ENCODE measurements at regions not wholly inside any gene's neighbourhood (a gene's known extent, or its start where the extent isn't known, plus 50 kb on each side); places are given as distances from the start of the nearest gene placed in this dataset.
A peak's percentile ranks its signal among the peaks of the same experiment; 100 is the strongest.

DNA sequence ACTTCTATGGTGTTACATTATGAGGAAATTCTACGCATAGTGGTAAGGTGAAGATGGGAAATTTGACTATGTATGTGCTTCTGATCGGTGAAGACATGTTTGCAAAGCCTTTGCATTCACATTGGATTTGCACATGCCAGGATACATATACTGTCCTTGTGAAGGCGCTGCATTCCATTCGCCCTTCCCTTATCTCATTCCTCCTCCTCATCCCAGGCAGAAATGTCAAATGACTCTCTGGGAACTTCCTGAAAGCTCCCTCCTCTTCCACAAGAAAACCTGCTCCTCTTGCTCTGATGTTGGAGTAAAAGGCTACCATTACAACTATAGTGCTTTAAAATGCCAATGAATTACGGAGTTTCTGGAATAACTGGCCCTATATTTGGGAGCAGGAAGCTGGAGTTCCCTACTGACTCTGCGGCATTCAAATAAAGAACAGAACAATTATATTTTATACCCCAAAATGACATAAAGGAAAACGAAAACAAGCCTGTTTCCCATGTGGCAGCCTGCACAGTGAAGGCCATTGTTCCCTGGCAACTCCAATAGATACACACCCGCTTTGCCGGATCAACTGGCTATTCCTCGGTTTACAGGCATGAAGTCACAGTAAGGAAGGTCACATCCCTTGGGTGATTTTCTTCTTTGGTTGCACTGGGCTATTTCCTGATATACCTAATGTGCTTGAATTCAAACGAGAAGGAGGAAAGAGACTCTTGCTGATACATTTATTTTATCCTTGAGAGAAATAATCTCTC is 84.5 kb downstream of the AREG start:
- DNase-seq = no peak
- no peaks in the 10 kb centered on the region for H3K4me1 ChIP-seq
- H3K36me3 ChIP-seq = no peaks in the 10 kb centered on the region
- WGBS, 5 donors = 73 to 80% (median 77%) methylated on average over 11 of the region's 11 CpGs
- intact Hi-C loops (cut with DNase I; ENCODE audit: low total_unique reads) = loop anchor here (5.0 kb wide), 1 partner anchor 152 kb away; no protein-coding TSS in a partner anchor
- no peaks in the 10 kb centered on the region for H3K9me3 ChIP-seq
- no peak overlapping the region for H3K27ac ChIP-seq
- no peak overlapping the region for H3K4me3 ChIP-seq
- H3K27me3 ChIP-seq (replicated peaks in 1 of 7) = peaks cover 0 to 4% (median 0%) of the 10 kb centered on the region in 7 donors
- TF ChIP-seq, protein P1, sequence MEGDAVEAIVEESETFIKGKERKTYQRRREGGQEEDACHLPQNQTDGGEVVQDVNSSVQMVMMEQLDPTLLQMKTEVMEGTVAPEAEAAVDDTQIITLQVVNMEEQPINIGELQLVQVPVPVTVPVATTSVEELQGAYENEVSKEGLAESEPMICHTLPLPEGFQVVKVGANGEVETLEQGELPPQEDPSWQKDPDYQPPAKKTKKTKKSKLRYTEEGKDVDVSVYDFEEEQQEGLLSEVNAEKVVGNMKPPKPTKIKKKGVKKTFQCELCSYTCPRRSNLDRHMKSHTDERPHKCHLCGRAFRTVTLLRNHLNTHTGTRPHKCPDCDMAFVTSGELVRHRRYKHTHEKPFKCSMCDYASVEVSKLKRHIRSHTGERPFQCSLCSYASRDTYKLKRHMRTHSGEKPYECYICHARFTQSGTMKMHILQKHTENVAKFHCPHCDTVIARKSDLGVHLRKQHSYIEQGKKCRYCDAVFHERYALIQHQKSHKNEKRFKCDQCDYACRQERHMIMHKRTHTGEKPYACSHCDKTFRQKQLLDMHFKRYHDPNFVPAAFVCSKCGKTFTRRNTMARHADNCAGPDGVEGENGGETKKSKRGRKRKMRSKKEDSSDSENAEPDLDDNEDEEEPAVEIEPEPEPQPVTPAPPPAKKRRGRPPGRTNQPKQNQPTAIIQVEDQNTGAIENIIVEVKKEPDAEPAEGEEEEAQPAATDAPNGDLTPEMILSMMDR (IDR thresholded peaks at IDR 0.05 in 8 of 11, conservative IDR thresholded peaks at IDR 0.05 in 3 of 11) = no peak
- TF ChIP-seq POLR2AphosphoS5 (IDR thresholded peaks at IDR 0.05) (no peak), POLR2A (IDR thresholded peaks at IDR 0.05) (no peak)

DNA sequence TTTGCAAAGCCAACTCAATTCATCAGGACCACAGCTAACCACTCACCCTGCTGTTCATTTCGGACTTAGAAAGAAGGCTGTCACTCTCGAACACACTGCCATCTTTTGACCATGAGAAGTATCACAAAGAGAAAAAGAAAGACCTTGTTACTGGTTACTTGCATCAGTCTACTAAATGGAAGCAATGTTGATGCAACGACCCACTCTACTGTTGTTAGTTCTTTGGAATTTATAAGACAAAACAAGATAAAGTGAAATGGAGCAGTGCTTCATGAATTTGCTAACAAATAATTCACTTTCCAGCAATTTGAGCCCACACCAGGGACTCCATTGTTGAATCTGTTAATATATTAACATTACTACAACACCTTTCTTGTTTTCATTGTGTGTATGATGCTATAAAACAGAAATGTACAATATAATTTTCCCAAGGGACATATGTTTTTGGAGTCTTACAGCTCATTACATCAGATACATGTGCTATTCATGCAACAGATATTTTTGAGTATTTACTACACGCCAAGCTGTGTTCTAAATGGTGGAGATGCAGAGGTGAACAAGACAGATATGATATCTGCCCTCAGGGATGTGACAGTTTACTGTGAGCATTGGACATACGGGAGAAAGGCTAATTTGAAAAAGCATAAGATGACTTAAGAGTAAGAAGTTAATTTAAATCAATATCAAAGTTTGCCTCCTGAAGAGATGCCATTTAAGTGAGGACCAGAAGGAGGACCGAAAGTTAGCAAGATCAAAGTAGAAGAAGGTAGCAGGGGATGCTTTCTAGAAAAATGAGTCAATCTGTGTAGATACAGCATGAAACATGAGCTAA is 87.2 kb downstream of the AREG start:
- no peak for DNase-seq
- no peak for TF ChIP-seq POLR2AphosphoS5 (IDR thresholded peaks at IDR 0.05)
- TF ChIP-seq, protein P1 (IDR thresholded peaks at IDR 0.05 in 8 of 11, conservative IDR thresholded peaks at IDR 0.05 in 3 of 11) = peak in 5 of 11 experiments; percentile 22 to 46 (median 44)
- no peak for TF ChIP-seq POLR2A (IDR thresholded peaks at IDR 0.05)
- Histone ChIP-seq H3K9me3 (no peaks in the 10 kb centered on the region), H3K4me1 (no peaks in the 10 kb centered on the region), H3K4me3 (no peak overlapping the region), H3K36me3 (no peaks in the 10 kb centered on the region), H3K27ac (no peak overlapping the region), H3K27me3 (replicated peaks in 1 of 7) (peaks cover 0 to 4% (median 0%) of the 10 kb centered on the region in 7 donors)
- 42 to 51% (median 45%) methylated on average over 6 of the region's 6 CpGs for whole genome bisulfite sequencing, 5 donors
- intact Hi-C loops (cut with DNase I; ENCODE audit: low total_unique reads) = loop anchor here (5.0 kb wide), 1 partner anchor 155 kb away; no protein-coding TSS in a partner anchor

DNA sequence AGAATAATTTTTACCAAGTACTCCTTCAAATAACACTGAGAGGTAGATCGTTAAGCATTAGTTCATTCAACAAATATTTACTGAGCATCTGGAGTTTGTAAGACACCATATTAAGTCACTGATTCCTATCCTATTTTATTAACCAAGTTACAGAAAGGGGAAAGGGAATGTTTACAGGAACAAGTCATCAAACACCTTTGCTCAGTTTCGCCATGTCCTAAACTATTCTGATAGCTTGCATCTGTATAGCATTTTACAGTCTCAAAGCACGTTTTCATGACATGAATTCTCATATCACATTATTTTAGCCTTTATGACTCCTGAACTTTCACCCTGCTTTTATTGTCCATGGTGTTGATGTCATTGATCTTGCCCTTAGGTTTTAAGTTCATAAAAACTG is 89.2 kb downstream of the AREG start:
- Histone ChIP-seq H3K4me1 (no peaks in the 10 kb centered on the region), H3K4me3 (no peak overlapping the region), H3K36me3 (no peaks in the 10 kb centered on the region), H3K27ac (no peak overlapping the region), H3K9me3 (no peaks in the 10 kb centered on the region), H3K27me3 (replicated peaks in 1 of 7) (peaks cover 0 to 5% (median 0%) of the 10 kb centered on the region in 7 donors)
- no peak for TF ChIP-seq POLR2A (IDR thresholded peaks at IDR 0.05)
- no peak for TF ChIP-seq POLR2AphosphoS5 (IDR thresholded peaks at IDR 0.05)
- TF ChIP-seq, protein P1 (IDR thresholded peaks at IDR 0.05 in 8 of 11, conservative IDR thresholded peaks at IDR 0.05 in 3 of 11) = no peak
- DNase-seq = no peak
- intact Hi-C loops (cut with DNase I; ENCODE audit: low total_unique reads) = loop anchor here (5.0 kb wide), 1 partner anchor 157 kb away; no protein-coding TSS in a partner anchor
- WGBS, 5 donors = 74 to 88% (median 79%) methylated on average over 3 of the region's 3 CpGs

DNA sequence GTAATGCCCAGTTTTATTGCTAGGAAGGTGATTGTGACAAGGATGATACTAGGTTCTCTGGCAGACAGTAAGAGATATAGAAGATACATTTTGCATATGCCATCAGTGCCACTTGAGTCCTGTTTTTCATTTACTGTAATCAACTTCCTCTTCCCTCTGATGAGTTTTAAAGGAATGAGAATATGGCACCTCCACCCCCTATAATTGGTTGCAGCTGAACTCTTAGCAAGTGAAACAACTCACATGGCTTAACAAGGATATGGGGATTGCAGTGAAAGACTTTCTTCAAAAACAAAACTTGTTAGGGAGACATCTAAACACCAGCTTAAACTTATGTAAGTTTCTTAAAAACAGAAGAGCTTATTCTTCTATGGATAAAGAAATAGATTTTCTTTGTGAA is 90.0 kb downstream of the AREG start:
- Histone ChIP-seq H3K27ac (no peak overlapping the region), H3K4me1 (no peaks in the 10 kb centered on the region), H3K27me3 (replicated peaks in 1 of 7) (peaks cover 0 to 5% (median 0%) of the 10 kb centered on the region in 7 donors), H3K4me3 (no peak overlapping the region), H3K36me3 (no peaks in the 10 kb centered on the region), H3K9me3 (no peaks in the 10 kb centered on the region)
- no peak for DNase-seq
- TF ChIP-seq, protein P1 (IDR thresholded peaks at IDR 0.05 in 8 of 11, conservative IDR thresholded peaks at IDR 0.05 in 3 of 11) = no peak
- intact Hi-C loops (cut with DNase I; ENCODE audit: low total_unique reads) = loop anchor here (5.0 kb wide), 1 partner anchor 158 kb away; no protein-coding TSS in a partner anchor
